ENCODE measurements at regions not wholly inside any gene's neighbourhood (a gene's known extent, or its start where the extent isn't known, plus 50 kb on each side); places are given as distances from the start of the nearest gene placed in this dataset.

DNA sequence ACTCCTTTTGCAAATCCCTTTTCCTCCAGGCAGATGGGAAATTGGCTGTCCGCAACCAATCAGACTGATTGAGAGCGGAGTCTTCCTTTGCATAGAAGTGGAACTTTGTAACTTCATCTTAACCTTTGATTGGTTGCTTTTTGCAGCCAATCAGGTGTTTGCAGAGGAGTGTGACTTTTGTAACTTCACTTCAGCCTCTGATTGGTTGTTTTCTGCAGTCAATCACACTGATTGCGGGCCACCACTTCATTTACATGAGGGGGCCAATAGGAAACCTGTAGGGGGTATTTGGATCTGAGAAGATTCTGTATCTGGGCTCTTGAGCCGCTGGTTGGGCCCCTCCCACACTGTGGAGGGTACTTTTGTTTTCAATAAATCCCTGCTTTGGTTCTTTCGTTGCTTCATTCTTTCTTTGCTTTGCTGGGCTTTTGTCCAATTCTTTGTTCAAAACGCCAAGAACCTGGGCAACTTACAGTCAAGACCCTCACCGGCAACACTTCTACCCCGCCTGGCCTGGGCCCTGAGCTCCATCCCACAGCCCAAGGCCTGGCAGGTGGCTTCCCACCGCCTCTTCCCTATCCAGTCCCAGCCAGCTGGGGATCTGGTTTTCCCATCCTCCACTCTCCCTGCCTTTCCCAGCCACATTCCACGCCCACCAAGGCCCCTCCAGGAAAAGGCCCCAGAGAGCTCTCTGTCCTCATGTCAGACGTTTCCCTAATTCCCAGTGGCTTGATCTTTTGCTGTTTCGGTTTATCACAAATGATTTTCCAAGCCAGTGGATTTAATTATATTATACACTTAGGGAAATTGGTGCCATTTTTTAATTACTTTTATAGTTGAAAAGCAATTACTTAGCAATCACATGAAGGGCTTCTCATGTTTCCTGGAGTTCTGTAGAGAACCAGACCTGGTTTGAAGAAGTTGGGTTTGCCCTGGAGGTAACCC lies 110.2 kb upstream of the STX18 start:
- TF ChIP-seq, protein P1, sequence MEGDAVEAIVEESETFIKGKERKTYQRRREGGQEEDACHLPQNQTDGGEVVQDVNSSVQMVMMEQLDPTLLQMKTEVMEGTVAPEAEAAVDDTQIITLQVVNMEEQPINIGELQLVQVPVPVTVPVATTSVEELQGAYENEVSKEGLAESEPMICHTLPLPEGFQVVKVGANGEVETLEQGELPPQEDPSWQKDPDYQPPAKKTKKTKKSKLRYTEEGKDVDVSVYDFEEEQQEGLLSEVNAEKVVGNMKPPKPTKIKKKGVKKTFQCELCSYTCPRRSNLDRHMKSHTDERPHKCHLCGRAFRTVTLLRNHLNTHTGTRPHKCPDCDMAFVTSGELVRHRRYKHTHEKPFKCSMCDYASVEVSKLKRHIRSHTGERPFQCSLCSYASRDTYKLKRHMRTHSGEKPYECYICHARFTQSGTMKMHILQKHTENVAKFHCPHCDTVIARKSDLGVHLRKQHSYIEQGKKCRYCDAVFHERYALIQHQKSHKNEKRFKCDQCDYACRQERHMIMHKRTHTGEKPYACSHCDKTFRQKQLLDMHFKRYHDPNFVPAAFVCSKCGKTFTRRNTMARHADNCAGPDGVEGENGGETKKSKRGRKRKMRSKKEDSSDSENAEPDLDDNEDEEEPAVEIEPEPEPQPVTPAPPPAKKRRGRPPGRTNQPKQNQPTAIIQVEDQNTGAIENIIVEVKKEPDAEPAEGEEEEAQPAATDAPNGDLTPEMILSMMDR (conservative IDR thresholded peaks at IDR 0.05), result no peak
- TF ChIP-seq ZFX (IDR thresholded peaks at IDR 0.05), result no peak
